H1 (cell line): ENCODE measurements at regions not wholly inside any gene's neighbourhood (a gene's known extent, or its start where the extent isn't known, plus 50 kb on each side); places are given as distances from the start of the nearest gene placed in this dataset.

ENCODE experiments used
- CTCF ChIA-PET: fragments of 300-600 bp; sonication (Branson Sonifier 250); formaldehyde crosslinking; loops from one replicate; lab custom pipeline; 2021; ENCODE audit not compliant: partially characterized antibody; lab: Charles Lee
- POLR2A ChIA-PET: fragments of 300-600 bp; sonication (Branson Sonifier 250); formaldehyde crosslinking; loops from one replicate; lab custom pipeline; 2021; ENCODE audit warnings: inconsistent platforms; ENCODE audit not compliant: partially characterized antibody; lab: Charles Lee
- DNase-seq, 2 experiments: peaks; one replicate each; pipeline versions ENCODE4 v3.0.0 to v3.0.0-alpha.2; 2010 to 2022; ENCODE audit warnings: low spot score in 2 of 2, low read depth in 1 of 2, mixed read lengths in 1 of 2
- FAIRE-seq: peaks from 2 replicates; lab custom pipeline; 2011; peaks lifted over from hg19 to GRCh38; lab: Jason Lieb, UNC
- H2AFZ ChIP-seq: 2 replicates; pipeline ENCODE4 v1.8.1; 2012; ENCODE audit warnings: low read length, inconsistent platforms
- H2AK5ac ChIP-seq: 2 replicates; pipeline ENCODE4 v1.6.1; 2013; ENCODE audit warnings: low read depth, low read length
- H2BK120ac ChIP-seq: replicated peaks from 2 replicates; pipeline ENCODE3; 2013; ENCODE audit warnings: low read depth, low read length, inconsistent platforms
- H2BK12ac ChIP-seq: 2 replicates; pipeline ENCODE4 v1.6.1; 2013; ENCODE audit warnings: low read depth, low read length
- H2BK15ac ChIP-seq: 2 replicates; pipeline ENCODE4 v1.6.1; 2013; ENCODE audit warnings: low read length
- H2BK20ac ChIP-seq: 2 replicates; pipeline ENCODE4 v1.6.1; 2013; ENCODE audit warnings: low read length
- H2BK5ac ChIP-seq: 2 replicates; pipeline ENCODE4 v1.6.1; 2013; ENCODE audit warnings: low read depth, low read length
- H3K14ac ChIP-seq: 2 replicates; pipeline ENCODE4 v1.6.1; 2013; ENCODE audit warnings: inconsistent platforms; ENCODE audit not compliant: insufficient read length
- H3K18ac ChIP-seq: 2 replicates; pipeline ENCODE4 v1.6.1; 2013; ENCODE audit warnings: low read length; ENCODE audit errors: extremely low read depth
- H3K23ac ChIP-seq: 2 replicates; pipeline ENCODE4 v1.6.1; 2013; ENCODE audit warnings: inconsistent platforms; ENCODE audit not compliant: insufficient read length
- H3K23me2 ChIP-seq: 2 replicates; pipeline ENCODE4 v1.6.1; 2013; ENCODE audit warnings: low read depth, low read length
- H3K27ac ChIP-seq: 2 replicates; pipeline ENCODE4 v1.6.1; 2011; ENCODE audit warnings: low read depth, low read length, inconsistent platforms
- H3K27me3 ChIP-seq, 4 experiments: replicated peaks in 1 of 4; 1 replicate in 1 of 4; 2 replicates in 3 of 4; pipeline versions ENCODE4 v1.6.1 to v1.8.1; 2011 to 2013; ENCODE audit warnings: low read length in 3 of 4, mild to moderate bottlenecking in 3 of 4, inconsistent platforms in 2 of 4, mixed read lengths in 2 of 4, moderate library complexity in 1 of 4; ENCODE audit not compliant: control insufficient read depth in 3 of 4, insufficient read depth in 3 of 4; ENCODE audit errors: extremely low read depth in 1 of 4
- H3K36me3 ChIP-seq, 4 experiments: 2 replicates each; pipeline versions ENCODE4 v1.6.1 to v1.8.1; 2011 to 2013; ENCODE audit warnings: mild to moderate bottlenecking in 4 of 4, low read length in 3 of 4, moderate library complexity in 2 of 4, control low read depth in 1 of 4, inconsistent platforms in 1 of 4; ENCODE audit not compliant: insufficient read depth in 4 of 4, control insufficient read depth in 2 of 4
- H3K4ac ChIP-seq: replicated peaks from 2 replicates; pipeline ENCODE3; 2013; ENCODE audit warnings: low read length, low read depth, mixed read lengths, inconsistent platforms; ENCODE audit not compliant: insufficient read length
- H3K4me1 ChIP-seq, 4 experiments: replicated peaks in 1 of 4; 1 replicate in 1 of 4; 2 replicates in 3 of 4; pipeline versions ENCODE4 v1.6.1 to v1.8.1; 2011 to 2013; ENCODE audit warnings: low read length in 3 of 4, inconsistent platforms in 2 of 4, mixed read lengths in 1 of 4; ENCODE audit not compliant: insufficient read depth in 4 of 4, control insufficient read depth in 3 of 4
- H3K4me2 ChIP-seq, 2 experiments: 2 replicates each; pipeline versions ENCODE4 v1.6.1 to v1.8.1; 2011 to 2013; ENCODE audit warnings: low read depth in 2 of 2, low read length in 2 of 2, control low read depth in 1 of 2, inconsistent platforms in 1 of 2, mild to moderate bottlenecking in 1 of 2; ENCODE audit not compliant: insufficient read depth in 1 of 2
- H3K4me3 ChIP-seq, 4 experiments: fragments of 200-600, 300-600 bp in 1 of 4; sonication (generic), shearing (Covaris generic), sonication (Bioruptor Twin) in 1 of 4; 2 replicates each; pipeline versions ENCODE4 v1.5.1 to v1.8.1; 2011 to 2016; ENCODE audit warnings: low read length in 4 of 4, low read depth in 3 of 4, control low read depth in 2 of 4, inconsistent platforms in 2 of 4, mild to moderate bottlenecking in 2 of 4, mixed read lengths in 1 of 4, moderate library complexity in 1 of 4; ENCODE audit not compliant: insufficient read depth in 2 of 4; ENCODE audit errors: extremely low read depth in 1 of 4
- H3K56ac ChIP-seq: replicated peaks from 2 replicates; pipeline ENCODE3; 2013; ENCODE audit warnings: low read depth, mild to moderate bottlenecking, mixed read lengths, low read length, inconsistent platforms; ENCODE audit not compliant: insufficient read length
- H3K79me1 ChIP-seq: 2 replicates; pipeline ENCODE4 v1.6.1; 2013; ENCODE audit warnings: low read depth, low read length, control low read depth
- H3K79me2 ChIP-seq, 2 experiments: 2 replicates each; pipeline versions ENCODE4 v1.6.1 to v1.8.1; 2012 to 2013; ENCODE audit warnings: low read length in 2 of 2, mild to moderate bottlenecking in 2 of 2, inconsistent platforms in 1 of 2; ENCODE audit not compliant: insufficient read depth in 2 of 2, control insufficient read depth in 1 of 2
- H3K9ac ChIP-seq, 4 experiments: replicated peaks in 1 of 4; 1 replicate in 1 of 4; 2 replicates in 3 of 4; pipeline versions ENCODE4 v1.6.1 to v1.8.1; 2011 to 2013; ENCODE audit warnings: low read depth in 3 of 4, low read length in 3 of 4, control low read depth in 2 of 4, mild to moderate bottlenecking in 2 of 4, moderate library complexity in 2 of 4, inconsistent platforms in 1 of 4; ENCODE audit errors: extremely low read depth in 1 of 4
- H3K9me3 ChIP-seq, 2 experiments: 2 replicates each; pipeline versions ENCODE4 v1.6.1 to v1.8.1; 2012 to 2013; ENCODE audit warnings: mild to moderate bottlenecking in 2 of 2, moderate library complexity in 2 of 2, control low read depth in 1 of 2, inconsistent platforms in 1 of 2, low read depth in 1 of 2, low read length in 1 of 2, mixed read lengths in 1 of 2; ENCODE audit not compliant: insufficient read depth in 2 of 2
- H4K20me1 ChIP-seq, 2 experiments: replicated peaks in 1 of 2; 2 replicates each; pipeline versions ENCODE3 to v1.8.1; 2011 to 2013; ENCODE audit warnings: inconsistent platforms in 2 of 2, low read length in 2 of 2, mild to moderate bottlenecking in 1 of 2; ENCODE audit not compliant: insufficient read depth in 2 of 2, control insufficient read depth in 1 of 2
- H4K5ac ChIP-seq: 2 replicates; pipeline ENCODE4 v1.6.1; 2013; ENCODE audit warnings: low read length, low read depth, mixed read lengths, inconsistent platforms; ENCODE audit not compliant: insufficient read length
- H4K8ac ChIP-seq: 2 replicates; pipeline ENCODE4 v1.8.0; 2013; ENCODE audit warnings: mild to moderate bottlenecking, moderate library complexity, low read length, inconsistent platforms; ENCODE audit not compliant: insufficient read depth; ENCODE audit errors: extremely low read depth
- H4K91ac ChIP-seq: replicated peaks from 2 replicates; pipeline ENCODE3; 2013; ENCODE audit warnings: low read length, mixed read lengths, inconsistent platforms; ENCODE audit not compliant: insufficient read length
- FOSL1 ChIP-seq: IDR thresholded peaks from 2 replicates; pipeline ENCODE4 v1.6.1; 2011; ENCODE audit warnings: mild to moderate bottlenecking, low read depth, low read length, moderate library complexity; ENCODE audit not compliant: insufficient read depth
- HDAC6 ChIP-seq: IDR thresholded peaks from one replicate; pipeline ENCODE4 v1.7.1; 2012; ENCODE audit warnings: low read depth, mild to moderate bottlenecking, inconsistent platforms, low read length, moderate library complexity
- WGBS, 2 experiments: shearing (Covaris generic) in 1 of 2; methylation state at CpG; one replicate each; pipeline versions ENCODE4 v1.1.6 to v1.1.7; 2013 to 2015; ENCODE audit warnings: low lambda C conversion rate in 2 of 2, mixed read lengths in 2 of 2, inconsistent platforms in 1 of 2, low coverage in 1 of 2, missing lambda C conversion rate in 1 of 2; ENCODE audit not compliant: insufficient replicate concordance in 2 of 2, insufficient coverage in 1 of 2, insufficient read length in 1 of 2; ENCODE audit errors: extremely low coverage in 1 of 2, missing lambda C conversion rate in 1 of 2; 5-methylcytosine and 5-hydroxymethylcytosine counted together

- Histone ChIP-seq H3K9me3 (no peaks in the 10 kb centered on the region), H4K20me1 (no peaks in the 10 kb centered on the region), H3K36me3 (no peaks in the 10 kb centered on the region), H3K9ac (no peak overlapping the region), H3K56ac (no peak overlapping the region), H2BK15ac (no peak overlapping the region), H3K27ac (no peak overlapping the region), H2BK5ac (no peak overlapping the region), H3K27me3 (no peaks in the 10 kb centered on the region), H3K23me2 (no peaks in the 10 kb centered on the region), H4K8ac (no peak overlapping the region), H3K4ac (no peak overlapping the region), H2BK20ac (no peak overlapping the region), H4K5ac (no peak overlapping the region), H3K4me2 (no peak overlapping the region), H3K23ac (no peak overlapping the region), H3K4me1 (no peaks in the 10 kb centered on the region), H3K79me2 (no peaks in the 10 kb centered on the region), H3K14ac (no peak overlapping the region), H2AFZ (no peak overlapping the region), H4K91ac (no peak overlapping the region), H2BK120ac (no peak overlapping the region), H2AK5ac (no peak overlapping the region), H2BK12ac (no peak overlapping the region), H3K18ac (no peak overlapping the region), H3K79me1 (no peaks in the 10 kb centered on the region), H3K4me3 (no peak overlapping the region)
- WGBS, 2 experiments: 98% methylated on average over 3 of the region's 3 CpGs; no CpG with 5 or more reads in 1 of the 2 experiments
- POLR2A ChIA-PET: no interaction called here
- FAIRE-seq (no peak), DNase-seq (no peak)
- CTCF ChIA-PET: interaction anchor here (0.6 kb wide), 1 partner anchor 960 kb away, joined by 3 read pairs; no protein-coding TSS in a partner anchor
- no peak for TF ChIP-seq HDAC6
- TF ChIP-seq FOSL1: no peak
These were observed 196.3 kb downstream of the SLITRK5 start for GRCh38 chr13:87867426-87867825.
